GM18868 (cell line): ENCODE measurements at regions not wholly inside any gene's neighbourhood (a gene's known extent, or its start where the extent isn't known, plus 50 kb on each side); places are given as distances from the start of the nearest gene placed in this dataset.
A peak's percentile ranks its signal among the peaks of the same experiment; 100 is the strongest.

ENCODE experiments used
- ATAC-seq: cut with Tn5 transposase; IDR thresholded peaks from one replicate; pipeline ENCODE4 v1.9.1; 2021; ENCODE audit warnings: mild to moderate bottlenecking, moderate library complexity; ENCODE audit not compliant: unreplicated experiment

GRCh38 chr12:20967756-20968155 is 157.3 kb downstream of the SLCO1B3 start:
- no peak for ATAC-seq

DNA sequence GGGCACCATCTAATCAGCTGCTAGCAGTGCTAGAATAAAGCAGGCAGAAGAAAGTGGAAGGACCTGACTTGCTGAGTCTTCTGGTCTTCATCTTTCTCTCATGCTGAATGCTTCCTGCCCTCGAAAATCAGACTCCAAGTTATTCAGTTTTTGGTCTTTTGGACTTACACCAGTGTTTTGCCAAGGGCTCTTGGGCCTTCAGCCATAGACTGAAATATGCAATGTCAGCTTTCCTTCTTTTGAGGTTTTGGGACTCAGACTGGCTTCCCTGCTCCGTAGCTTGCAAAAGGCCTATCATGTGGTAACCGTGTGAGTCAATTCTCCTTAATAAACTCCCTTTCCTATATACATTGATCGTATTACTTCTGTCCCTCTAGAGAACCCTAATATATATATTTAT is 159.3 kb downstream of the SLCO1B3 start:
- no peak for ATAC-seq

DNA sequence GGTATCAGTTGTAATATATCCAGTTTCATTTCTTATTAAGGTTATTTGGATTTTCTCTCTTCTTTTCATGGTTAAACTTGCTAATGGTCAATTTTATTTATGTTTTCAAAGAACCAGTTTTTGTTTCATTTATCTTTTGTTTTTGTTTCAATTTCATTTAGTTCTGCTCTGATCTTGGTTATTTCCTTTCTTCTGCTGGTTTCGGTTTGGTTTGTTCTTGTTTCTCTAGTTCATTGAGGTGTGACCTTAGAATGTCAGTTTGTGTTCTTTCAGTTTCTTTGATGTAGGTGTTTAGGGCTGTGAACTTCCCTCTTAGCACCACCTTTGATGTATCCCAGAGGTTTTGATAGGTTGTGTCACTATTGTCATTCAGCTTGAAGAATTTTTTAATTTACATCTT is 145.6 kb upstream of the SLCO1B1 start:
- peak; percentile 46 for ATAC-seq

GRCh38 chr12:21001778-21002177 is 129.2 kb upstream of the SLCO1B1 start:
- ATAC-seq: no peak

- no peak for ATAC-seq
Measured at GRCh38 chr12:21025656-21026055, 105.3 kb upstream of the SLCO1B1 start.

DNA sequence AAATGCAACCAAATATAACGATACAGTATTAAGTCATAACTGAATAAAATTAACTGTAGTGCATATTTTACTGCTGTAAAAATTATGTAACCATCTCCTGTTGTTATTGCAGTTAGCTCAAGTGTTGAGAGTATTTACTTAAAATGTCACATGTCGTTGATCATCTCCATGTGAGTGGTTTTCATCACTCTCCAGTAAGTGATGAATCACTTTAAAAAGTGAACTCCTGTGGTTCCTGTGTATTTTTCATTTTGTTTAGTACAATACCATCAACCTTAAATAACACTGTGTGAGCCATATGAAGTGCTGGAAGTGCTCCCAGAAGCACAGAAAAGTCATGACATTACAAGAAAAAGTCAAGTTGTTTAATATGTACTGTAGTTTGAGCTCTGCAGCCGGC is 104.7 kb upstream of the SLCO1B1 start:
- ATAC-seq: no peak

GRCh38 chr12:21054334-21054733 is 76.7 kb upstream of the SLCO1B1 start:
- no peak for ATAC-seq

DNA sequence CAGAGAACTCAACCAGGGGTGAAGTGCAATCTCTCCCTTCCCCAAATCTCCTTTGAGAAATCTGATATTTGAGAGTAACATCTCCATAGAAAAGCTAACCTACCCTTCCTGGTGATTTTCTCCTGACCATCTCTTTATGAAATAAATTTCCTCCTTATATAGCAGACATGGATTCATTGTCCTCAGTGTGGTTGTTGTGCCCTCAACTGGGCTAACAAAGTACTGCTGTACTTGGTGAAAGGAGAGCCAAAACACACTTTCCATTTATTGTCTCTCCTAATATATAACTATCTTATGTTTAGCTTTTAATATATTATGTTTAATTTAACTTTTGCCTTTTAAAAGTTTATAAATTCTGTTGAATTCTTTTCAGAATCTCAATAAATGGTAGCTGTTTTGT is 65.1 kb upstream of the SLCO1B1 start:
- no peak for ATAC-seq

DNA sequence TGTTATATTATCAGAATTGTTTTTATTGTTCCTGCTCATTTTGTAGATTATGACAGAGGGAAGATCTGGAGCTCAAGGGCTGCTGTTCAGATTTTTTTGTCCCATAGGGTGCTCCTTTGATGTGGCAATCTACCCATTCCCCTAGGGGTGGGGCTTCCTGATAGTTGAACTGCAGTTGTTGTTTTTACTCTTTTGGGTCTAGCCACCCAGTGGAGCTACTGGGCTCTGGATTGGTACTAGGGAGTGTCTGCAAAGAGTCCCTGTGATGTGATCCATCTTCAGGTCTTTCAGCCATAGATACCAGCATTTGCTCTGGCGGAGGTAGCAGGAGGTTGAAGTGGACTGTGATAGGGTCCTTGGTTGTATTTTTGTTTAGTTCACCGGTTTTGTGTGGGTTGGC is 57.9 kb upstream of the SLCO1B1 start:
- no peak for ATAC-seq

GRCh38 chr12:21073822-21074460 is 57.1 kb upstream of the SLCO1B1 start:
- ATAC-seq: no peak
